ENCODE measurements at regions not wholly inside any gene's neighbourhood (a gene's known extent, or its start where the extent isn't known, plus 50 kb on each side); places are given as distances from the start of the nearest gene placed in this dataset.

DNA sequence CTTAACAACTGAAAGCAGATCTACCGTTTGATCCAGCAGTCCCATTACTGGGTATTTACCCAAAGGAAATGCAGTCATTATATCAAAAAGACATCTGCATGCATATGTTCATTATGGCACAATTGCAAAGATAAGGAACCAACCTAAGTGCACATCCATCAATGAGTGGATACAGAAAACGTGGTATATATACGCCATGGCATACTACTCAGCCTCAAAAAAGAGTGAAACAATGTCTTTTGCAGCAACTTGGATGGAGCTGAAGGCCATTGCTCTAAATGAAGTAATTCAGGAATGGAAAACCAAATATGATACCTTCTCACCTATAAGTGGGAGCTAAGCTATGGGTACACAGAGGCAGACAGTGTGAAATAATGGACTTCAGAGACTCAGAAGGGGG is 169.3 kb downstream of the ZBTB18 start:
- DNase-seq (ENCODE audit: low spot score) = no peak

DNA sequence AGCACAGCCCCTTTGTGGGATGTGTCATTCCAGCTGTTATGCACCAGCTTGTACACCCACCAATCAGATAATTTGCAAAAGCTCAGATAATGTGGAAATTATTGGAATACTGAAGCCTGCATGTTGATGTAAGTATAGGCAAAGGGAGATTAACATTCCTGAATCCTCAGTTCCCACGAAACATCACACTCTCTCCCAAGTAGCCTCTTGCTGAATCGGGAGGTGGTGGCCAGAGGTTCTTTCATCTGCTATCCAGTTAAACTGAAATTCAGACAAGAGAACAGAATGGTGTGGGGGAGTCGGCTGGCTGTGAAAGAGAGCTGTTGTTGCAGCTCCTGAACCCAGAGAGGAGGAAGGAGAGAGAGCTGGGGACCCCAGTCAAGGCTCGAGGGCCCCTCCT is 170.9 kb downstream of the ZBTB18 start:
- DNase-seq (ENCODE audit: low spot score) = no peak

DNA sequence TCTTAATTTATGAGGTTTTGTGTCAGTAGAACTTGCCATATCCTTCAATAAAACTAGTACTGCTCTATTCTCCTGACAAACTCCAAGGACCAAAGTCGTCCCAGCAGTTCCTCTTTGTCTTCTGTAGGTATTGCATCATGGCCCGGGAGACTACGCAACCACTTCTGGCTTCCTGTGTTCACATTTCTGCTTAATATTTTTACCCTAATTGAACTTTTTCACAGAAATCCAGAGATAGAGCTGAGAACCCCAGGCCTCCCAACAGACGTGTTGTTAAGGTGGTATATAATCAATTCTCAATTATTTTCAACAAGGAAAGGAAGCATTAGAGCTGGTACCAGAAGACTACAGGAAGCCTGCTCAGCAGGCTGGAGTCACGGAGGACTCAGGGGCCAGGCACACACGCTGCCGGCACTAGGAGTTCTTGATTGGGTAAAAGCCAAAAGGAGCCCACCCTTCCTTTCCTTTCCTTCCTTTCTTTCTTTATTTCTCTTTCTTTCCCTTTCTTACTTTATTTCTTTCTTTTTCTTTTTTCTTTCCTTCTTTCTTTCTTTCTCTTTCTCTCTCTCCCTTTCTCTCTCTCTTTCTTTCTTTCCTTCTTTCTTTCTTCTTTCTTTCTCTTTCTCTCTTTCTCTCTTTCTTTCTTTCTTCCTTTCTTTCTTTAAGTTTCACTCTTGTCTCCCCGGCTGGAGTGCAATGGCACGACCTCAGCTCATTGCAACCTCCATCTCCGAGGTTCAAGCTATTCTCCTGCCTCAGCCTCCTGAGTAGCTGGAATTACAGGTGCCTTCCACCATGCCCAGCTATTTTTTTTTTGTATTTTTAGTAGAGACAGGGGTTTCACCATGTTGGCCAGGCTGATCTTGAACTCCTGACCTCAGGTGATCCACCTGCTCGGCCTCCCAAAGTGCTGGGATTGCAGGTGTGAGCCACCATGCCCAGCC is 173.7 kb downstream of the ZBTB18 start:
- DNase-seq (ENCODE audit: low spot score) = no peak

DNA sequence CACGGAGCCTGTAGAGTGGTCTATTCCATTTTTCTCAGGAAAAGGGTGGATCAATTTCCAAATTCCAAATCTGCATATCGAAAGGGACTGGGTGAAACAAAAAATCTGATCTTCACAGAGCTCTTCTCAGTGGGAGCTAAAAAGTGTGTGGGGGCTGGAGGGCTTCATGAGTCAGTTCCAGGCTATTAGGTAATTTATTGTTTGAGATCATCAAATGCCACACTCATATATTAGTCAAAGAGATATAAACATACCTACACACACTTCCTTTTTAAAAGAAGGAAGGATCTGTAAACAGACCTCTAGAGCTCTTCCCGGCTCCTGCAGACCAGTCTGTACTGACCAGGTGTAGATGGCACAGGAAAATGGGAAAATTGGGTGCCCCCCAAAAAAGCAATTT is 175.4 kb downstream of the ZBTB18 start:
- DNase-seq (ENCODE audit: low spot score) = no peak

DNA sequence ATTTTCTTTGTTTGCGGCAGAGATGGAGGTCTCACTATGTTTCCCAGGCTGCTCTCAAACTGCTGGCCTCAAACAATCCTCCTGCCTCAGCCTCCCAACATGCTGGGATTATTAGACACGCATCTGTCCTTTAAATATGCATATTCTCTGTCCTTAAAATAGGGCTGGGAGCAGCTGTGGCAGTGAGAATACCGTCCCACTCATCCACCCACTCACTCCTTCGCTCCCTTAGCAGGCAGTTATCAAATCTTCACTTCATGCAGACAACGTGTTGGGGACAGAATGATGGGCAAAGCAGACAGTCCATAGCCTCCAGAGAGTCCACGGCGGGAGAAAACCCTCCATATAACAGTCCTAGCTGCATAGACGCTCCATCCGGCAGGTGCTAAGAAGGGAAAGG is 179.4 kb downstream of the ZBTB18 start:
- DNase-seq (ENCODE audit: low spot score) = no peak

DNA sequence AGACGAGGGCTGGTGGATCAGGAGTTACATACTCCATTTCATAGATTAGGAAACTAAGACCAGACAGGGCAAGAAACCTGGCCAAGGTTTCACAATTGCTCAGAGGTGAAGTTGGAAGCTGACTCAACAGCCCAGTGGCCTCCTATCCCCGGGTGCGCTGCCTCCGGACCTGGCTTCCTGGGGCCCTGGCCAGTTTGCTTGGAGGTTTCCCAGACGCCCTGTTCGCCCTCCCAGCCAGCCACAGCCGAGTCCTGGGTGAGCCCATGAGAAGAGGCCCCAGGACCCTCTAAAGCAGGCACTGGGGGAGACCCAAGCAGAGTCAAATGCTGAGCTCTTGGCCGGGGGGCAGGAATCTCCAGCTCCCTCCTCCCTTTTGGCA is 180.1 kb downstream of the ZBTB18 start:
- no peak for DNase-seq (ENCODE audit: low spot score)

DNA sequence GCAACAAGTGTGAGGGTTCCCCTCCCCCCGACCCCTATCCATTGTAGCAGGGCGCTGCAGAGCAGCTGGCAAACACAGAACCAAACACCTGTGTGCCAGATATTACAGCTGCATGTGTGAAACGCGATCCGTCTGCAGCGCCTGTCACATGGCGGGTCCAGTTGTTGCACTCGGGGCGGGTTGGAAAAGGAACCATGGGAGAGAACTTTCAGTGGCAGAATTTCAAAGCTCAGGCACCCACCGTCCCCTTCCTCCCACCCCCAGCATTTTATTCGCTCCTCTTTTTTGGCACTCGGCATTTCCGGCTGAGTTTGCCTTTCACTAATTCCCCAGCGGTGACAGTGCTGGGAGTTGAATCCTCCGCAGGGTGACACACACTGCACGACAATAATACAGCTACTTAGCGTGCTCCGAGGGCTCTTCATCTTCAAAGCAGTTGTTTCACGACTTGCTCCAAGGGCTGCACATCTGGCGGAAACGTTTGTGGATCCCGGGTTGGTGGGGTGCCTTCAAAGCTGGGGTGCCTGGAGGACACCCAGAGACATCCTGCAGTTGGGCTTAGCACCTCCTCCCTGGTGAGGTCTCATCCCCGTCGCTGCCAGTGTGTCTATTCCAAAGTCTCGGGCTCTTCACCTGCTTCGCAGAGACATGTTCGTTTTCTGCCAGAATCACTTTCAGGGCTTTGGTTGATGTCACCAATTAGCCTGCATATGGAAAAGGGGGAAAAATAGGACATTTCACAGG is 180.7 kb downstream of the ZBTB18 start:
- no peak for DNase-seq (ENCODE audit: low spot score)

DNA sequence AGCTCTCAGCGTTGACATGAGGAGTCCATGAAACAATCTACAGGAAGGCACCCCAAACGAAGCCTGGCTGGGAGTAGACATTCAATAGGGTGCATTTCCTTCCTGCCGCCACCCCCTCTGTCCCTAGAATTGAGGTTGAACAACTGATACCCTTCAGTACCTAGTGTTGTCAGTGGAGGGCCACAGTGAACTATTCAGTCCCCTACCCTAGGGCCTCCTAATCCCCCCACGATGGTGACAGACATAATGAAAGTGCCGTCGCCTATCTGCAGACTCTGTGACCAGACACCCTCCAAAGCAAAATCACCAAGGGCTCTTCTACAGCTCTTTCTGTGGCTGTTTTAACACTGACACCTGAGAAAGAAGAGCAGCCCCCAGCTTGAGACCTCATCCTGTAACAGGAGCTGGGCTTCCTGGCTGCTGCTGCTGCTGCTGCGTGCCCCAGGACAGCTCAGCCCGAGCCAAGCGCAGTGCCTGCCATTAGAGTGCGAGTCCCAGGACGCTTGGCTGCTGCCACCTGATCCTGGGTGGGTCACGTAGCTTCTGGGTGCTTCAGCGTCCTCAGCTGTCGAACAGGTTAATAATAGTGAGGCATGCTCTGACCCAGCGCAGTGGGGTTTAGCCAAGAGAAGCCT is 183.0 kb downstream of the ZBTB18 start:
- DNase-seq (ENCODE audit: low spot score) = no peak

DNA sequence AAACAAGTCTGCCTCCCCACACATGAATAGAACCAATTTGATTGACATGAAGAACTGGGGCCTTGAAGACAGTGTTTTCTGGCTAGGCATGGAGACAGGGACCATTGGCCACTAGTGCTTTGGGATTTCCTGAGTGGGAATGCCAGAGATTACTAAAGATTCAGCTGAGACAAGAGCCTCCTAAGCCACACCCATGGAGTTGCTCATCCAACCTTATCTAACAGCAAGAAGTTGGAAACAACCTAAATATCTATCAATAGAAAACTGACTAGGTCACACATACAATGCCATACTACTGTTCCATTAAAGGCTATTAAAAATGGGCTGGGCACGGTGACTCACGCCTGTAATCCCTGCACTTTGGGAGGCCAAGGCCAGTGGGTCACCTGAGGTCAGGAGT is 184.1 kb downstream of the ZBTB18 start:
- no peak for DNase-seq (ENCODE audit: low spot score)

DNA sequence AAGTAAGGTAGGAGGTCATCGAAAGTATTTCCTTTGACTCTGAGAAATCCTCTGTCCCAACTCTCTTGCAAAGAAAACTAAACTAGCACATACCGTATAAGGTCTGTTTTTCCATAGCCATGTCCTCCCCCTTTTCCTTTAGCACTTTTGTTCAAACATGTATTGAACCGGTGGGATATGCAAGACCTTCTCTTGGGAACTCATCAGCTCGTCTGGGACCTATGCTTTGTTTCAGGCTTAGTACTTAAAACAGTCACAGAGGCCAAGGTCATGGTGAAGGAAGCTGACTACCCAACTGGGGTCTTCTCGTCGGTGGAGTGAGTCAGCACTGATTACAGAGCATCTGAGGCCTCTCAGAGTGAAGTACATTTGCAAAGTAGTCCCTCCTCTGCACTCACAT is 185.0 kb downstream of the ZBTB18 start:
- DNase-seq (ENCODE audit: low spot score) = no peak

DNA sequence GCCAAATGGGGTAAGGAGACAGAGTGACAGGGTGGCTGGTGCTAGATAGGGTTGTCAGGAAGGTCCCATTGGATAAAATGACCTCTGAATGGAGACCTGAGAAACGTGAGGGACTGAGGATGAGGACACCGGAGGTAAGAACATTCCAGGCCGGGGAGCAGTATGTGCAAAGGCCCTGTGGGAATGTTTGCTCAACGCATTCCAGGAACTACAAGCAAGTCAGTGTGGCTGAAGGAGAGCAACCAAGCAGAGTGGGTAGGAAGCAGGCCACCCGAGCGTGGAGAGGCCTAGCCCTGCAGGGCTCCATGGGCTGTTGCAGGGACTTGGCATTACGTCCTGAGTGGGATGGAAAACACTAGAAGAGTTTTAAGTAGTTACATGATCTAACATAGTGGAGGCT is 185.6 kb downstream of the ZBTB18 start:
- no peak for DNase-seq (ENCODE audit: low spot score)

DNA sequence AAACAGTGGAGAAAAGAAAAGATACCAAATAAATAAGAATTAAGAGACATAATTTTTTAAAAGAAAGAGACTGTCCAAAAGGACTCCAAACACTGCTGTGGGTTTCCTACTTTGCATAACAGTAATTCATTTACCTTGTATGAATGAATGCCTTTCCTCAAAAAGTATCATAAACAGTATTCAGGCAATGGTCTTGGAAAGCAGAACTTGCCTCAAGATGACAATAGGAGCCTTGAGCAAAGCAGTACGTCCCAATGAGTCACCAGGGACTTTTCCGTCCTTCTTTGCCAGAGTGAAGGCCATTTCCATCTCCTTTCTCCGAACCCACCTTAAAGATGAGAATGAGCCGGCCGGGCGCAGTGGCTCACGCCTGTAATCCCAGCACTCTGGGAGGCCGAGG is 186.4 kb downstream of the ZBTB18 start:
- DNase-seq (ENCODE audit: low spot score) = no peak

DNA sequence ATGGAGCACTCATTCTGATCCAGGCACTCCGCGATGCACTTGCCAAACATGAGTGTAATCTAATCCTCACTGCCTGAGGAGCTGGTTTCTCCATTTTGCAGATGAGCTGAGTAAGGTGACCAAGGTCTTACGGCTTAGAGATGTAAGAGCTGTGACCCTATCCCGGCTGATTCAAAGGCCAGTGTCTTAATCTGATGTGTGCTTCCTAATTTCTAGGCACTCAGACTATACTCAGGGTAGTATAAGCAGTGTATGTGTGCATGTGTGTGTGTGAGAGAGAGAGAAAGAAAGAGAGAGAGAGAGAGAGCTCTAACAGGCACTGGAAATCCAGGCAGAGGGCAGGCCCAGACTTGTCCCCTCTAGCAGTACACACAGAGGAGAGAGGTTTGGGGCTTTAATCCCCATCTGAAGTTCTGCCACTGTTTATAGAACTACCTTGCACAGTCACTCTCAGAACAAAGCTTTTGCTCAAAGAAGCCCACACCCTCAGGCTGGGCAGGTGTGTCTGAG is 188.2 kb downstream of the ZBTB18 start:
- no peak for DNase-seq (ENCODE audit: low spot score)

DNA sequence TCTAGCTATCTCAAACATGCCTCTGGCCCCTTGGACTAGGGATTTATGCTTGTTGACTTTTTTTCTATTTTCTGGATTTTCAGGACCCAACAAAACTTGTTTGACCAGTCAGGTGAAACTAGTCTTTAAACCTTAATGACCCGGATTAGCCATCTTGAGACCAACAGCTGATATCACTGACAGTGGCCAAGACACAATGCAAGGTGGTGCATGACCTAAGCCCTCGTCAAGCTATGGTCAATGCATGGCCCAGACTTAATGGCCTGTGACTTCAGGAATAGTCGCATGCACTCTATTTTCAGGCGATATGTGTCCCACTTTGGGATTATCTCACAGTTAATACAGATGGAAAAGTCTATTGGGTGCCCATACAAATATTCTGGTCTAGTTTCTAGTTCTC is 190.4 kb downstream of the ZBTB18 start:
- DNase-seq (ENCODE audit: low spot score) = no peak

DNA sequence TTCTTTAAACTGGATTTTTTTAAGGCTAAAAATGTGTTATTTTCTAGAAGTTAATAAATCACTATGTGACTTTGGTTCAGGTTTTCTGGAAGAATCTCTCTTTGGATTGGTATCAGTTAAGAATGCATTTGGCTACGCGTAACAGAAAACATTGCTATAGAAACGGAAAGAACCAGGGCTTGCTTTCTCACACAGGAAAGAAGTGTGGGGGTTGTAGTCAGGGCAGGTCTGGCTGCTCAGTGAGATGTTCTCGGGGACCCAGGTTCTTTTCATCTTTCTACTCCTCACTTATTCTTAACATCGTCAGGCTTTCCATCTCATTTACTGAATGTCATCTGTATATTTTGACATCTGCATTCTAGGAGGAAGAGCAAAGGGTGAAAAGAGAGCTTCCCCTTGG is 191.4 kb downstream of the ZBTB18 start:
- no peak for DNase-seq (ENCODE audit: low spot score)

DNA sequence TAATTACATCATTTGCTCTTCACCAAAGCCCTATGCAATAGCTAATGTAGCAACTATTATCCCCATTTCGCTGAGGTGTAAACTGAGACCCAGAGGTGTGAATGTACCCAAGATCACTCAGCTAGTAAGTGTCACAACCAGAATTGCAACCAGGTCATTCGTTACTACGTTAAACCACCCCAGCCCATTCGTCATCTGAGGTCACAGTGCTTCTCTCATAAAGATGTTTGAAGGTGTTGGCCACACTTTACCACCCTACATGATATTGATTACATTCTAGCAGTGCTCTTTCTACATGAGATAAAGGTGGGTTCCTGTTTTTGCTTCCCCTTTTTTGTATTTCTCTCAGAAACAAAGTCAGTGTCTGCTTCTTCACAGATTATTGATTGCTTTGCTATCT is 195.3 kb downstream of the ZBTB18 start:
- DNase-seq (ENCODE audit: low spot score) = no peak

DNA sequence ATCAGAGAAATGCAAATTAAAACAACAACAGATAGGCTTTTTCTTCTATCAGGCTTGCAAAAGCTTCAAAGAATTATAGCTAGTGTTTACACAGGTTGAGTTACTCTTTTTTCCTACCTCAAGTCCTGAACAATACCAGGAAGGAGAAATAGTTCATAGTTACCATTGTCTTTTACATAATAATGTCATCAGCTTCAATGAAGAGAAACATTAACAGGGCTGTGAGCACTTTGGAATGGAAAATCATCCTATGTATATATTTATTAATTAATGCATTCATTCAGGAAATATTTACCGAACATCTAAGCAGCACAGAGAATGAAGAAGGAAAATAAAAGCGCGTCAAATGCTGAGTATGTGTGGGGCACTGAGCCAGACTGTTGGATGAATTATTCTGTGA is 197.3 kb downstream of the ZBTB18 start:
- DNase-seq (ENCODE audit: low spot score) = no peak

DNA sequence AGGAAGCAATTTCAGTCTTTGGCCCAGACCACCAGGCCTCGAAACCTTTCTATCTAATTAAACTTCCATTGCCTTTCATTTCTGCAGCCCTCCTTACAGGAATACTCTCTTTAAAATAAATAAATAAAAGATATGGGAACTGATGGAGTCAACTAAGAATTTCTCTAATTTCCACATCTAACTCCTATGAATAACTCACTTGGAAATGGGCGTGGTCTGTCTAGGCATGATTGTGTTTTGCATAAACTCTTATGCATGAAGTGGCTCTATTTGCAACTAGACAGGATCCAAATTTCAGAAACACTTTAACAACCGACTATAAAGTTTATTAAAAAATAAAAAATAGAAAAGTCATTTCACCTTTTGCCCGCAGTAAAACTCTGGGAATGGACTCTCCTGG is 199.5 kb downstream of the ADSS2 start:
- no peak for DNase-seq (ENCODE audit: low spot score)

DNA sequence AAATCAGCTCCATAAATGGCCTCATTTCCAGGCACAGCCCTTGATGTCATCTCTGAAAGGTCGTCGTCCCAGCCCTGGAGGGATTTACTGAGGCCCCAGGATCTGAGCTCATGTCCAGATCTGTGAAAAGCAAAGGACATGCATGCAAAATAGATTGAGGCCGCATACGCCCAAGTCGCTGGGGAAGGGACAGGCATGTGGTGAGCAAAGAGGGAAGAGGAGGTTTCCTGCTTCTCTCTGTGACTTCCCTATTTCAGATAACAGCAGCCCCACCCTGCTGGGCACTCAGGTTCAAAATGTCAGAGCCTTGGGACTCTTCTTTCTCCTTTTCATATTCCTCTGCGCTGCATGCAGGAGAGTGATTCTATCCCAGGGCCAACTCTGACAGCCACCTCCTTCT is 197.2 kb downstream of the ADSS2 start:
- DNase-seq (ENCODE audit: low spot score) = no peak

DNA sequence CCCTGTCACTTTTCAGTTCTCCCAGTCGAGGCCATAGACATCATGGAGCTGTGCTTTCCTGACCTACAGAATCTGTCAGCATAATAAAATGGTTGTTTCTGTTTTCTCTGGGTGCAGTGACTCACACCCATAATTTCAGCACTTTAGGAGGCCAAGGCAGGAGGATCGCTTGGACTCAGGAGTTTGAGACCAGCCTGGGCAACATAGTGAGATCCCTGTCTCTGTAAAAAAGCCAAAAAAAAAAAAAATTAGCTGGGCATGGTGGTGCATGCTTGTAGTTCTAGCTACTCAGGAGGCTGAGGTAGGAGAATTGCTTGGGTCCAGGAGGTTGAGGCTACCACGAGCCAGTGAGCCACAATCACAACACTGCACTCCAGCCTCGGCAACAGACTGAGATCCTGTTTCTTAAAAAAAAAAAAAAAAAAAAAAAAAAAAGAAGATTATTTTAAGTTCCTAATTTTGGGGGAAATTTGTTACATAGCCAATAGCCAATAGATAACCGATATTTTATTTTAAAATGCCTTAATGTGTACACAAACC is 196.2 kb downstream of the ADSS2 start:
- DNase-seq (ENCODE audit: low spot score) = no peak

DNA sequence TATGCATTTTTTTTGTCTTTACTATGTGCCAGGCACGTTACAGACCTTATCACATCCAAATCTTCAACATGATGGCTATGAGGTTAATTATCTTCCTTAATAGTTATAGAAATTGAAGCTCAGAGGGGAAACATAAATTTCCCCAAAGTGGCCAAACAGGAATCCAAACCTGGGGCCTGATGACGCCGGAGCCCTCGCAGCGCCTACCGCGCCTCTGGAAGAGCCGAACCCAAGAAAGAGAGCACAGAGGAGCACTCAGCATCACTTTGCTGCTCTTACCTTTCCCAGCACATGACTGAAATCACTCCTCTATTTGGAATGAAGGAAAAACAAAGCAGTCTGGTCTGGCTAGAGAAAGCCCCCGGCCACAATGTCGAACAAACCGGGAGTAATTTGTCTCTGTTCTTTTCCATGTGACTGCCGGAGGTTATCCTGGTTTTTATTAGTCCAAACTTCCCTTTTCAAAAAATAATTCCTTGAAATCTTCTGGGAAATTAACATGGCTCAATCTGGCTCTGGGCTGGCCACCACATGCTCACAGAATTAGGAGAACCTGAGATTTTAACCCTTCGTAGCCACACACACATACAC is 195.5 kb downstream of the ADSS2 start:
- no peak for DNase-seq (ENCODE audit: low spot score)

DNA sequence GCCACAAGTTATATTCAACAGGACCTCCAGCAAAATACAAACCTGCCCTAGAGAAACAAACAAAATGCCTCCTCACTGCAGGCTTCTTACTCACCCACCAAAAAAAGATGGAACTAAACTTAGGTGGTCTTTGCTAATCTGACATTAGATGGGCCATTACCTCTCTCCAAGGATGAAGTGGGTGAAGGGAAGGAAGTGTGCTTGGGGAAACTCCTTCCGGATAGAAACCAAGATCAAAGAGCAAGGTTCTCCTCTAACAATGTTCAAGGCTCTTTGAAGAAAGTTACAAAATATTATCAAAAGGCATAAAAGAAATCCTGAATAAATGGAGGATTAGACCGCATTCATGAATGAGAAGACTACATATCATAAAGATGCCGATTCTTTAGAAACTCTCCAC is 187.5 kb downstream of the ADSS2 start:
- no peak for DNase-seq (ENCODE audit: low spot score)
